Mucosa of descending colon (tissue), 3 donors: ENCODE measurements at regions not wholly inside any gene's neighbourhood (a gene's known extent, or its start where the extent isn't known, plus 50 kb on each side); places are given as distances from the start of the nearest gene placed in this dataset.
"Not testable (repeated sequence)": the region's sequence is repeated elsewhere in the genome, so short reads cannot be mapped to it uniquely, and the experiment has no call there.

Experiments
- ATAC-seq: fragments of 200-7000 bp; cut with Tn5 transposase; one replicate; pipeline ENCODE4 v1.9.1; 2020; ENCODE audit warnings: mild to moderate bottlenecking, moderate library complexity
- DNase-seq, 3 donors: peaks; one replicate each; pipeline ENCODE4 v3.0.0-alpha.2; 2020
- H3K36me3 ChIP-seq: fragments of 200-600 bp; one replicate; pipeline ENCODE4 v1.8.0; 2021; ENCODE audit warnings: low read depth, mild to moderate bottlenecking
- H3K4me1 ChIP-seq: fragments of 200-600 bp; one replicate; pipeline ENCODE4 v1.8.0; 2021; ENCODE audit warnings: low read depth, mild to moderate bottlenecking
- H3K4me3 ChIP-seq: fragments of 200-600 bp; one replicate; pipeline ENCODE4 v1.8.0; 2021; ENCODE audit warnings: mild to moderate bottlenecking
- H3K9me3 ChIP-seq: fragments of 200-600 bp; one replicate; pipeline ENCODE4 v1.8.0; 2021; ENCODE audit warnings: mild to moderate bottlenecking
- CTCF ChIP-seq: fragments of 200-600 bp; IDR thresholded peaks from one replicate; pipeline ENCODE4 v1.8.0; 2022; ENCODE audit warnings: antibody characterized with exemption, mild to moderate bottlenecking
- intact Hi-C, 2 donors: fragments of 100-400 bp; cut with DNase I in 1 of 2; cut with micrococcal nuclease in 1 of 2; formaldehyde crosslinking; loops; one replicate each; pipeline versions ENCODE4 v1.11.0 to v1.11.1; 2022; cut with DNase I, micrococcal nuclease
- donor health status: DM: no; HTN: no; CAD: no; lungs with moderate emphysema.
- donor health status: DM: no; HTN: no; CAD: no.
- donor health status: DM: no; HTN: yes; CAD: no.

GRCh38 chr1:94769551-94769950, 50.6 kb upstream of the SLC44A3 start:
- no peak for TF ChIP-seq CTCF
- intact Hi-C loops: no loop called here
- no peaks in the 10 kb centered on the region for H3K4me1 ChIP-seq
- H3K4me3 ChIP-seq: no peak overlapping the region
- DNase-seq: no peak
- no peaks in the 10 kb centered on the region for H3K36me3 ChIP-seq
- ATAC-seq: no peak
- no peaks in the 10 kb centered on the region for H3K9me3 ChIP-seq

GRCh38 chr1:94768036-94768435, 52.1 kb upstream of the SLC44A3 start:
- intact Hi-C loops: no loop called here
- H3K36me3 ChIP-seq: no peaks in the 10 kb centered on the region
- H3K4me1 ChIP-seq: no peaks in the 10 kb centered on the region
- peaks cover 2% of the 10 kb centered on the region for H3K9me3 ChIP-seq
- TF ChIP-seq CTCF: no peak
- ATAC-seq: no peak
- no peak for DNase-seq
- H3K4me3 ChIP-seq: no peak overlapping the region

- TF ChIP-seq CTCF: no peak
- H3K4me1 ChIP-seq: no peaks in the 10 kb centered on the region
- ATAC-seq (no peak), DNase-seq (no peak)
- H3K36me3 ChIP-seq: no peaks in the 10 kb centered on the region
- peaks cover 2% of the 10 kb centered on the region for H3K9me3 ChIP-seq
- intact Hi-C loops: no loop called here
- no peak overlapping the region for H3K4me3 ChIP-seq
These were observed 54.2 kb upstream of the SLC44A3 start for GRCh38 chr1:94765958-94766357.

- DNase-seq (no peak), ATAC-seq (no peak)
- no peaks in the 10 kb centered on the region for H3K36me3 ChIP-seq
- intact Hi-C loops: no loop called here
- no peak for TF ChIP-seq CTCF
- H3K4me1 ChIP-seq: no peaks in the 10 kb centered on the region
- H3K4me3 ChIP-seq: no peak overlapping the region
- peaks cover 2% of the 10 kb centered on the region for H3K9me3 ChIP-seq
These were observed 61.0 kb upstream of the SLC44A3 start for GRCh38 chr1:94759188-94759587.

GRCh38 chr1:94757931-94758330, 62.2 kb upstream of the SLC44A3 start:
- intact Hi-C loops: no loop called here
- Histone ChIP-seq H3K4me1 (peaks cover 6% of the 10 kb centered on the region), H3K9me3 (no peaks in the 10 kb centered on the region), H3K36me3 (no peaks in the 10 kb centered on the region), H3K4me3 (no peak overlapping the region)
- no peak for TF ChIP-seq CTCF
- peak; percentile 38 for ATAC-seq
- DNase-seq: no peak

GRCh38 chr1:94755675-94756074, 64.5 kb upstream of the SLC44A3 start:
- Histone ChIP-seq H3K9me3 (no peaks in the 10 kb centered on the region), H3K4me3 (no peak overlapping the region), H3K4me1 (peaks cover 6% of the 10 kb centered on the region), H3K36me3 (no peaks in the 10 kb centered on the region)
- intact Hi-C loops: no loop called here
- TF ChIP-seq CTCF: no peak
- no peak for DNase-seq
- ATAC-seq: peak; percentile 25

GRCh38 chr1:94755016-94755415, 65.1 kb upstream of the SLC44A3 start:
- DNase-seq, H3K9me3 ChIP-seq, ATAC-seq, H3K36me3 ChIP-seq, H3K4me3 ChIP-seq, intact Hi-C loops, H3K4me1 ChIP-seq: not testable (repeated sequence)
